SH-SY5Y (cell line): ENCODE measurements at regions not wholly inside any gene's neighbourhood (a gene's known extent, or its start where the extent isn't known, plus 50 kb on each side); places are given as distances from the start of the nearest gene placed in this dataset.

Source experiments
- GATA2 ChIP-seq: IDR thresholded peaks from 2 replicates; pipeline ENCODE4 v1.6.1; 2011; ENCODE audit warnings: mild to moderate bottlenecking, low read depth, low read length
- GATA3 ChIP-seq: IDR thresholded peaks from 2 replicates; pipeline ENCODE4 v1.6.1; 2011; ENCODE audit warnings: low read depth, mild to moderate bottlenecking, low read length, moderate library complexity

DNA sequence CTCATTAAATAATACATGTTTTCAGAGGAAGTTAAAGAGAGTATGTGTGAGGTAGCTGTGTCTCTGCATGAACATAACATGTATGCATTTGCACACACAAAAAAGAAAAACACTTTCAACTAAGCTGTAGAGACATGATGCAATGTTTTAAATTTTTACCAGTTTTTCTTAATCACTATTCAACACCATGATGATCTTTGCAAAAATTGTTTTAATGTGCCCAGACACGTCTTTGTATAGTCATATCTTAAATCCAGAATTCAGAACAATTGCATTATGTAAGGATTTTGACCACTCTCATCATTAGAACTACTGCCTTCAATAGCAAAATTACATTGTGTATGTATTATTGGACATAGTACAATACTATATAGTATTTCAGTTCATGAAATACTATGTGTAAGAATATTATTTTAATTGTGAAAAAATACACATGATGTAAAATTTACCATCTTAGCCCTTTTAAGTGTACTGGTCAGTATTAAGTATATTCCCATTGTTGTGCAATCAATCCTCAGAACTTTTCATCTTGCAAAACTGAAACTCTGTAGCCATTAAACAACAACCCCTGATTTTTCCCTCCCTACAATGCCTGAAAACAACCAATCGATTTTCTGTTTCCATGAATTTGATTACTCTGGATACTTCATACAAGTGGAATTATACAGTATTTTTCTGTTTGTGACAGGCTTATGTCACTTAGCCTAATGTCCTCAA is 104.5 kb upstream of the ACVR2A start:
- TF ChIP-seq GATA3 (no peak), GATA2 (no peak)

DNA sequence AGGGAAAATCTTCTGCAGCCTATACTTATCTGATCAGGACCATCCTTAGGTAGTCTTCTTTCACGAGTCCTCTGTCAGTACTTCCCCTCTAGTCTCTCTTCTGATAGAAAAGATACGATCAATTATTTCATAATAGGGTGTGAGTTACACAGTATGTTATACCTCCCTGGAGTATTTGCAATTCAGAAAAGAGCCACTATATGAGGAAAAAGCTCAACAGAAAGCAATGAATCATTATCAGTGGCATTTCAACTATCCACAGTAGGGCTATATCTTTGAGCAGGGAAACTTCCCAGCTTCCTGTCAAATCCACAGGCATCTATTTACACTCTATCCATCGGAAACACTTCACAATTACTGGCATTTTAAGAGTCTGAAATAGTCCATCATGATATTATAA is 105.3 kb upstream of the ACVR2A start:
- TF ChIP-seq GATA2 = no peak

DNA sequence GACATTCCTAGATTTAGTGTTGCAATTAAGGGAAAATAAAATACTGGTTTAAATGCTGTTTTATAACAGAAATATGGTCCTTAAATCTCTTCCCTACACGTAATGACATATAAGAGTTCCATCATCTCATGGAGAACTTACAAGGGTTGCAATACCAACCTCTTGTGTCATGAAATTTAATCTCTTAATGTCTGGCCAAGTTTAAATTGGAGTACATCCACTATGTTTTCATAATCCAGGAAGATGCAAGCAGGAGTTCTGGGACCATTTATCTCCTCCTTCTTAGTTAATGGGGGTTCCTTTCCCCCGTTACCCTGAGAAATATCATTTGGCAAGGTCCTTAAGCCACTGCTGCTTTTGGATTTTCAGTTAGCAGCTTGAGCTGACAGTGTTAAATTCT is 126.0 kb upstream of the ACVR2A start:
- TF ChIP-seq GATA3 (no peak), GATA2 (no peak)

DNA sequence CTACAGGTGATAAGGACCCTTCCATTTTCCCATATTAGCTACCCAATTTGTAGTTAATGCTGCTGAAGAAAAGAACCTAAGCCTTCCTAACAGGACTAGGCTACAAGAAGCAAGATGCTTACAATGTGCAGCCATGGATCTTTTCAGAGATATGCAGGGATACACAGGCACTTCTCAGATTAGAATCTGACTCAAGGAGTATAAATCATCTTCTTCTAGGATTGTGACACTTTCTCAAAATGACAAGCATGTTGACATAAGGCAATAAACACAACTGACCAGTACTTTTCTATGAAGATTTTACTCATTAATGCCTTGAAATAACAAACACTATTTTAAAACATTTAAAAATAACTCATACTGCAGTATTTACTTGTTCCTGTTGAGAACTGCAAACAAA is 127.9 kb upstream of the ACVR2A start:
- TF ChIP-seq GATA2 (no peak), GATA3 (no peak)

DNA sequence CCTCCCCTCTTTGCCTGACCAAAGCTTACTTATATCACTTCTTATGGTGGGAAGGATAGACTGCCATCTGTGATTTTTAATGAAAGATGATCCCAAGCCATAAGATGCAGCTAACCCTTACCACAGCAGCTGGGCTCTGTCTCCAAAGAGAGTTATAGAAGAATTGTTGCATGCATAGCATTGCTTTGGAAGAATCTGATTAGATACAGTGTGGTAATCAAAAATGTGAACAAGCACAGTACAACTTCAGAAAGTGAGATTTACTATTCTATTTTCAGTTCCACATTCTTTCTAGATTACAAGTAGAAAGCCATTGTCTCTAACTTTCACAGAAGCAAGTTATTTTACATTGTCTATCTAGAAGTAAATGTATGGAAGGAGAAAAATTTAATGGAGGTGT is 129.0 kb upstream of the ACVR2A start:
- TF ChIP-seq GATA3 = no peak
- no peak for TF ChIP-seq GATA2

DNA sequence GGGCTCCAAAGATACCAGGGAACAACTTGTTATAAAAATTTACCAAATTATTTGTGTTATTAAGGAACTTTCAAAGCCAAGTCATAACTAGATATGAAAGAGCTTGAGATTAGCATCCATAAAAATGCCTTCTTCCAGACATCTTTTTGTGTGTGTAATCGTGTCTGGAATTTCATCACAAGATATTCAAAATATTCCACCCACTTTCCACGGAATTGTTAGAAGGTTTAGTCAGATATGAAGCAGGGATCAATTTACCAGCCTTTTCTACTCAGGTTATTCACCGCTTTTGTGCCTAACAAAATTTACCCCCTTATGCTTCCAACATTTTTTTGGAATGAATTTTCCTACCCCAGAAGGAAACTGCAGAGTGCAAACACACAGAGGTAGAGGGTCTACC is 130.2 kb upstream of the ACVR2A start:
- TF ChIP-seq GATA2 (no peak), GATA3 (no peak)

DNA sequence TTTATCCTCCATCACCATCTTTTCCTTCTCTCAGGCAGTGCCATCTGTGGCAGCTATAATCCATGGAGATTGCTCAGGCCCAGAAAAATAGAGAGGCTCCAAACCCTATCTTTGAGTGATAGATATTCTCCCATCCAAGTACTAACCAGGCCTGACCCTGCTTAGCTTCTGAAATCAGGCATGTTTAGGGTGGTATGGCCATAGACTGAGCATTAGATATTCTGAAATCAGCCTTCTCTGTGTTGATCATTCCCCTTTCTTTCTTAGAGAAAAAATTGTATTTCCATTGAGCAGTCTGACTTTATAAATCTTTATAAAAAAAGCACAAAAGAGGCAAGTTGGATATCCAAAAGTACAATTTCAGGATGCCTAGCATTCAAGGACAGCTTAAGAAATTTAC is 131.5 kb upstream of the ACVR2A start:
- no peak for TF ChIP-seq GATA3
- no peak for TF ChIP-seq GATA2

DNA sequence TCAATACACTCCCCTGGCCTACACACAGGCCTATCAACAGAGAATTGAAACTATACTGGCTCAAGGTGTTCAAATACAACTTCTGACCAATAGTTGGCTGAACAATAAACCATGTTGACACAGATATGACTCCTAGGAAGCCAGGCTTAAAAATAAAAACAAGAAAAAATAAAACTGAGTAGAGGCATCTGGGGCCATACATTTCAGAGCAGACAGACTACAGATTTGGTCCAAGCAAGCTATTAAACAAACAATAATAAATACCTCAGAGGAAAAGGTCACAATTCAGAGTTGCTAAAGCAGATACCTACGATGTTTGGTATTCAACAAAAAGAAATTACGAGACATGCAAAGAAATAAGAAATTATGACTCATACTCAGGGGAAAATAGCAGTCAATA is 132.8 kb upstream of the ACVR2A start:
- no peak for TF ChIP-seq GATA2
- no peak for TF ChIP-seq GATA3

DNA sequence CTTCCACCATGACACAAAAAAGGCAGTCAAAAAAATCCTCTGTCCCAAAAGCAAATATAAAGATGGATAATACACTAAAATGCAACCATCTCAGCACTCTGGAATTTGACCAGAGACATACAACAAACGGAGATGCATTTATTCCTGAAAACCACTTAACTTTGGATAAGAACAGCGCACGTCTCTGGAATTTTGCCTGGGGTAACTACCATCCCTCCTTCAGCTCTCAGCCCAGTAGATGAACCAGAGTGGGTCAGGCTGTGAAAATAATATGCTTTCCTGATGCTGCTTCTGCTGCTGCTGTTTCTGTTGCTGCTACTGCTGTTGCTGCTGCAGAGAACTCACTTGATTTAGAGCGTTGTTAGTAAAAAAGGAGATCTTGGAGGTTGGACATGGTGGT is 133.8 kb upstream of the ACVR2A start:
- TF ChIP-seq GATA3 (no peak), GATA2 (no peak)

DNA sequence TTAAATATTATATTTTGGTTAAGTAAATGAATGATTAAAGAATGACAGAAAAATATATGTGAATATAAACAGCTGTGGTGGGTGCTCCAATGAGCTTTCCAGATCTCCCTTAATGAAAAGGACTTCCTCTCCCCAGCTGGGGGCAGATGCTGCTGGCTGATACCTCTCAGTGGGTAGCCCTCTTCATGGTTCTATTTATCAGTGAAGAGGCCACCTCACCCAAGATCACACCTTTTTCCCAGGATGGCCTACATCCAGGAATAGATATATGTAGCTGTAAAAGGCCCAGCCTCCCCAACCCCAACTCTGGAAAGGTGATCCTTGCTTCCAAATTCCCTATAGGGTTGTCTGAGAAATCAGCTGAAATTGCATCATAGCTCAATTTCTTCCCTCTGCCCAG is 135.2 kb upstream of the ACVR2A start:
- TF ChIP-seq GATA2 (no peak), GATA3 (no peak)

DNA sequence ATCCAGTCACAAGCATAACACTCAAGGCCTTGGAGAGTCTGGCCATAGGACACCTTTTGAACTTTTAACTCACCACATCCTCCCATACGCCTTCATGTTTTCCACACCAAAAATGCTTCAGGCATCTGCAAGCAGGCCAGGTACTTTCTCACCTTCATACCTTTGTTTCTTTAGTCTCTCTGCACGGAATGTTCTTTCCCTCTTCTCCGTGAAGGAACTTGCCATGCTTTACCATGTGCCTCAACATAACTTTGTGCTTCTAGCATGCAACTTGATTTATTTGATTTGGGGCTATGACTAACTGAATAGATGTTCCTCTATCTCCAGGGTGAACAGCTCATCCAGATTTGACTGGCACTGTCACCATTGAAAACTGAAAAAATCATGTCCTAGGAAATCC is 141.7 kb upstream of the ACVR2A start:
- no peak for TF ChIP-seq GATA2
- TF ChIP-seq GATA3 = no peak

DNA sequence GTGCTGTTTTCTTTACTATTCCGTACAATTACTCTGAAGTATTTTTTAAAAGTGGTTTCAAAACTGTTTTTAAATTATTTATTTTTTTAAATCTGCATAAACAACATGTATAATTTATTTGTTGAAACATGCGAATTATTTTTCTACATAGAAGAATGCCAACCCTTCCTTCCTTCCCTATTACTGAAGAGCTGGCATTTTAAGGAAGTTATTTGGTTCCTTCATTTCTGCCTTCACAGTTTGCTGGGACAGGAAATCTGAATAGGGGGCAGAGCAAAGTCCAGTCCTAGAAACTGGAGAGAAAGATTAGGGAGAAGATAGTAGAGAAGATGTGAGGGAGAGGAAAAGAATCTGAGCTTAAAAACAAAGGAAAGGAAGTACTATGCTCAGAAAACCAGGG is 146.7 kb upstream of the ACVR2A start:
- TF ChIP-seq GATA3 = no peak
- no peak for TF ChIP-seq GATA2

DNA sequence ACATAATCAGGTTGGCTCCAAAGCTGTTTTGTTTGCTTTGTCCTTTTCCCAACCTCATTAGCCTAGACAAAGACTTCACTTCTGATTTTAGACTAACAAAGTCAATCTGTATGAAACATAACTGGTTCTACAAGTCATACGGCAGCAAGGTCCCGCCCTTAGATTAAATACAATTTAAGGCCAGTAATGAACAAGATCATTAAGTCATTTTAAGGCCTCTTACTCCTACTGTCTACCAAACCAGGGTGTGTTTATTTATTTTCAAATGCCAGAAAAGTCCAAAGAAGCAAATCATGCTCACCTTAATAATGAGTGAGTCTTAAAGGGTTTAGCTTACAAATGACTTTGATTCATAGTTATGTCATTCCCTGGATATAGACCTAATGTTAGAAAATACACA is 148.4 kb upstream of the ACVR2A start:
- TF ChIP-seq GATA2 (no peak), GATA3 (no peak)

DNA sequence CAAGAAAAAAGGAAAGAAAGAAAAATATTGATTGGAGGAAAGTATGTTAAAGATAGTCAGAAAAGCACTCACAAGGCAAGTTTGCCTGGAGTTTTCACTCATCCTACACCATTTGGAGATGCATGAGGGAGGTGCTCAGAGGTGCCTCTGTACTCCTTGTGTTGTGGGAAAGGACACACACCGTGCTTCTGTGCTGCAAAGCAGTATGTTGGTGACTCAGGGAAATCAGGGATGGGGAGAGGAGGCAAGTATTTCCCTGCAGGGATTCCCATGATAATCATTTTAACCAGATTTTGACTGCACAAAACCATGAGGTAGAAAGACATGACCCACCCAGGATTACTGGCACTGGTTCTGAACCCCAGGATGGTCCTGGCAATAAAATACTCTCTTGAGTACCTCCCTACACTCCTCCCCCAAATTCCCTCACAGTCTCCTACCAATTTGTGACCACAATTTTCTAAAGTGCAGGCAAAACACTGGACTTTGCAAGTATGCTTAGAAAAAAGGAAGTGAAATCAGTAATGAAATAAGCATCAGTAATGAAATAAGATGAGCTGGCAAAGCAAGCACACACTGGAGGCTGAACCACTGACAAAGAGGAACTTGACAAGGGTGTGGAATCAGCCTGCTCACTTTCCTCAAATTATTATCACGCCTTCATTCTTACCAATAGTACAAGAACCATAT is 155.5 kb upstream of the ACVR2A start:
- TF ChIP-seq GATA3 (no peak), GATA2 (no peak)

DNA sequence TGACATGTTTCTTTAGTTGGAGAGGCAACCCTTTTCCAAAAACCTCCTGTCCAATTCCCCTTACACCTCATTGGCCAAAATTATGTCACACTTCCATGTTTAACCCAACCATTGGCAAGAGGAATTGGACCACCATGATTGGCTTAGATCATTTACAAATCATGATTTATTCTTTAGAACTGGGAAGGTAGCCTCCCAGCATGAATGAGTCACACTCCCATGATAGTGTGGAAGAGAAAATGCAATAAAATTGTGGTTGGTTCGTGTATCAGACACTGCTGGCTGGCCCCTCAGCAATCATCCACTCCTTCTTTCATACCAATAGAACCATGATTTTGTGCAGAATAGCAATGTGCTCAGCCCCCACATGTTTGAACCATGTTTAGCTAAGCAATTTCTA is 156.6 kb upstream of the ACVR2A start:
- TF ChIP-seq GATA2 (no peak), GATA3 (no peak)
